DMS153 treated with DMSO at 0.1 percent for 48 hours (cell line): ENCODE measurements at regions not wholly inside any gene's neighbourhood (a gene's known extent, or its start where the extent isn't known, plus 50 kb on each side); places are given as distances from the start of the nearest gene placed in this dataset.
A peak's percentile ranks its signal among the peaks of the same experiment; 100 is the strongest.
"Not testable (repeated sequence)": the region's sequence is repeated elsewhere in the genome, so short reads cannot be mapped to it uniquely, and the experiment has no call there.

Source experiments
- DNase-seq: peaks from one replicate; lab custom pipeline; 2025; ENCODE audit not compliant: unreplicated experiment; lab: John Stamatoyannopoulos, UW

DNA sequence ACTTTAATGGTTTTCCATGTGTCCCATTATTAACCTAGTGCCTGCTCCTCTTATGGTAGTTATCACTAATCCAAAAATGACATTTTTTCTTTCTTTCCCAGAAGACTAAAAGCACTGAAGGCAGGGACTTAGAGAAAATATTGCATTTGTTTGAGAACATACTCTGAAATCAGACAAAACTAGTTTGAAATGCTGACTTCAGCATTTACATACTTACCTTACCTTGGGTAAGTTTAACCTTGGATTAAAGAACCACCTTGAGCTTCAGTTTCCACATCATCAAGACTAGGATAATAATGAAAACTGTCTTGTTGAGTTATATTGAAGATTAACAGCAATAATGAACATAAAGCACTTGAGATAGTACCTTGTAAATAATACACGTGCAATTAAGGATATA lies 413.0 kb downstream of the SOX2 start:
- DNase-seq, result no peak

DNA sequence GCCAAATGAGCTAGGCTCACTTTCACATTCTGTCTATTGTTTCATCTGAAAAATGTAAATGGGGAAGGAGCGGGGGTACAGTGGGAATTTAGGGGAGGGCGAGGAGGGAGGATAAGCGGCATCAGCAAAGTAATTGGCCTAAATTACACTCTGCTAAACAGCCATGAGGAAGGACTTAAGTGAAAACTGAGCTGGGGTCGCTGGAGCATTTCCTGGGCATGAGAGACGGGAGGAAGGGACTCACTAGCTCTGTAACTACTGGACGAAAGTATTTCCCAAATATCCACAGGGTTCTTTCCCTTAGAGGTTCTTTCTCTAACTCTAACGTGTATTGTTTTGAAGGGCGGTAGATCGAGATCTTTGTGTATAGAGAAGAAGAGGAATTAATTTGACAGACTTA lies 418.0 kb downstream of the SOX2 start:
- no peak for DNase-seq

DNA sequence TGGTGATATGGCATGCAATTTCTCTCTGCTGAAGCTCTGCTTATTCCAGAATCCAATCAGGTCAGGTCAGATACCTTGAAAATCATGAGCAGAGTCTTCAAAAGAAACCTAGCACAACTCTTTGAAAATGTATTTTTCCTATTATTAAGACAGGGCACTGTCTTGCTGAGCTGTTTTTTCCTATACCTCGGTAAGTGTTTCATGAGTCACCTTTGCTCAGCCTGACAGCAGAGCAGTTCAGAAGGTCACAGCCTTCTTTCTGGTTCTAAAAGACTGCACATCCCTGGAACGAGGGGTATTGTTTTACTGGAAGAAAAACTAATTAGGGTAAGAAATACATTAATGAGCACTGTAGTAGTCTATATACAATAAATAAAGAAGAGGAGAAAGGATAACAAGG lies 422.0 kb downstream of the SOX2 start:
- DNase-seq, result no peak

DNA sequence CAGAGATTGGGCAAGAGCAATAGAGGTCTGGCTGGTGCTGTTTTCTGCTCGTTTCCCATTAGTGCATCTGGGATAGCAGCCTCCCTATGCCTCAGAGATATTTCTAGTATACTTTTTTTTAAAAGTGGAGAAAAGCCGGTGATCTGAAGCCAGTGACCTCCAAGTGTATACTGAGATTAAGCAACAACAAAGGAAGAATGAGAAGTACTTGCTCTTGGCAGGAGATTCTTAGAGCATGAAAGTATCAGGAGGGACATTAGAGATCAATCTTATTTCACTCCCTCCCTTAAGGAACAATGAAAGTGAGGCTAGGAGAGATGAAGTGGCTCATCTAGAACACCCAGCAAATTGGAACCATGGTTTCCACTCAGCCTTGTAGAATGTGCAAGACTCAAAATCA lies 423.3 kb downstream of the SOX2 start:
- no peak for DNase-seq

DNA sequence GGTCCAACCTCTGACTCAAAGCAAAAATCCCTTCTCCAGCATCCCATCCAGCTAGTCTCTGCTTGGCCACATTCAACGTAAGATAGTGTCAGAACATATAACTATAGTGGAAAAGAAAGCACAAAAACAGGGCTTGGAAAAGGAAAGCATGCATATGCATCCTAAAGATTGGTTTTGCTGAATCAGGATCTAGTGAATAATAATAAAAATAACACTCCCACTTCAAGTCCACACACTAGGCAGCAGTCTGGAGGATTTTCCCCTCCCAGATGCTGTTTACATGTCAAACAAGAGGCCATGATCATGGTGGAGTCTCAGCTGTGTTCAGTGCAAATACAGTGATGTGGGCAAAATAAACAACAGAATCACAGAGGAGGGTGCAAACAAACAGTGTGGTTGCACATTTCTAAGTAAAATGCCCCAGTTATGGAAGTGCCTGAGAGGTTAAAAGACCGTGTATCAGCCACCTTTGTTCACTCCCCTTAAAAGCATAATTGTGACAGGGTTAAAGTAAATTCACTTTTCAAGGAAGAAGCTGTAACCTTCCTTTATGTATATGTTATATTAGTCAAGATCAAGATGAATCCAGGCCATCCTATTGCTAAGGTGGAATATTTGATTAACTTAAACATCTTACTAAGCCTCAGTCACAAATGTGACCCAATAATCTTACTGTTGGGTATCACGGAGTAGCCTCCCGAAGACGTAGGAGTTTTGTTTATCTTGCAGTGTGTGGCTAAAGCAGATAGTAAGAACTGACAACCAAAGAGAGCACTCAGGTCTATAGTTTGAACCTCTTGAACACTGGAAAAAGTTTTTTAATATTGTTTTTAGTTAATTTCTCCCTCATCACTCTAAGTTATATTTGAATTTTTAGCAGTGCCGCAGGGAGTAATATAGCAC lies 424.5 kb downstream of the SOX2 start:
- DNase-seq, result peak; percentile 68

DNA sequence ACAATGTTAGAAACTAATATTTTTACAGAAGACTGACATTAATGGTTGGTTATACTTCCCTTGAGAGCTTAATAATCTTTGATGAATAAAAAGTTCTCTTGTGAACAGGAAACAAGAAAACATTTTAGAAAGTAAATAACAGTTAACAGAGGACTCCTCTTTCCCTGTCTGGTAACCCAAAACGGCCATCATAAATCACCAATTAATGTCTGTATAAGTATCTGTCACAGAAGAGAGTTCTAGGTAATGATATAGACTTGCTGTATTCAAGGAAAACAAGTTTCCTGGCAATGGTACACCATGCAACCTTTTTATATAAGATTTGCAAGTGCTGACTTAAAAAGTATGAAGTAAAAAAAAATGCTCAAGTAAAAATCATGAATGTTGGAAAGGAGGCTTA lies 426.7 kb downstream of the SOX2 start:
- DNase-seq, result no peak

DNA sequence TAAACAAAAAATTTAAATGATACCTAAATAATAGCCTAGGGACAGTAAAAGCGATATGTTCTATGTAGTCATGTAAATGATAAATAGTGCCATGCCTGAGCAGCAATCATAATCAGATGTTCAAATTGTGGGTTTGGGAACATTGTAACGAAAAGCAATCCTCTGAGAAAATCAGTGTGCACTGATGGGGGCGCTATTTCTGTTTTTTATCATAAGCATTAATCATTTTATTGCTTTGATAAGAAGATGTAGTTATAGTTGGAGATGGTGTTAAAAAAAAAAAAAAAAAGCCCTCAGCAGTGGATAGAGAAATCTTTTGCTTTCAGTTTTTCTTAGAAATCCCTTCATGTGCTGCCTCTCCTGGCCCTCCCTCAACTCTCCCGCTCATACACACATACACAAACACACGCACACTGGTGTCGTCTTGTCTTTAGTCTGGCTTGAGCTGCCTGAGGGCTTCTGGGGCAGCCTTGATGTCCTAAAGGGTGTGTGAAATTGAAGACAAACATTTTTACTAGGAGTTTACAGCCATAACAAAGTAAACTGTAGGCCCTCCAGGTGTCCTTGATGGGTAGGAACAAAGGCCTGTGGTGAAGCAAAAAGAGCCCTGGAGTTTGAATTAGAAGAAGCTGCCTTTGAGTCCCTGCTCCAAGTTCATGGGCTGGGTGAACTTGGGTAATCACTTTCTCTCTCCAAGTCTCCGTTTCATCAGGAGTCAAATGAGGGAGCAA lies 428.1 kb downstream of the SOX2 start:
- DNase-seq, result no peak

DNA sequence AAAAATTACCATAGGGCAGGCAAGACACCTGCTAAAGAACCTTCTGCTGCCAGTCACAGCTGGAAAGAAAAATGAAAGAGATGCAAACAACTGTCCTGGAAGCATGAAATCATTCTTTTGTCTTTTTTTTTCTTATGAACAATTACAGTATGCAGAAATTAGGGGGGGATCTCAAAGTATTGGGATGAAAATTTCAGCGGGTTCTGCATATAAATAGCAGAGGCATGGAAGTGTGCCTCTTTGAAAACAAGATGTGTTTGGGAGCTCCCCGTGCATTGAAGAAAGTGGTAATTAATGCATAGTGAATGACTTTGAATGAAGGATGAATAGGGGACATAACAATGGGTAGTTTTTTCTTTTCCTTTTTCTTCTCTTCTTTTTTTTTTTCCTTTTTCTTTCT lies 431.2 kb downstream of the SOX2 start:
- no peak for DNase-seq

DNA sequence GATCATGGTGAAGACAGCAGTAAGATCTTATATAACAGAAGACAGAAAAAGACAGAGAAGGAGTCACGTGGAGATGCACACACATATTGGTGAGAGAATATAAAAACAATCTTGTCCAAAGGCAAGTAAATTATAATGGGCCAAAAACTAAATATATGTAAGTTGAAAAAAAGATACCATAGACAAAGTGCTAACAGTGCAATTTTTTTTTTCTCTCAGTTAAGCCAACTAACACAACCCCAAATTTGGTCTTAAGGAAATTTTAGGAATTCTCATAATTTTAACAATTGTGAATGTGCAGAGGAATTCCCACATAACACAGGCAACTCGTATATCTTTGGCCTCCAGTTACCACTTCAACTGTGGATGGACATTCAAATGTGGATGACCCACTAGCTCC lies 432.2 kb downstream of the SOX2 start:
- DNase-seq, result no peak

DNA sequence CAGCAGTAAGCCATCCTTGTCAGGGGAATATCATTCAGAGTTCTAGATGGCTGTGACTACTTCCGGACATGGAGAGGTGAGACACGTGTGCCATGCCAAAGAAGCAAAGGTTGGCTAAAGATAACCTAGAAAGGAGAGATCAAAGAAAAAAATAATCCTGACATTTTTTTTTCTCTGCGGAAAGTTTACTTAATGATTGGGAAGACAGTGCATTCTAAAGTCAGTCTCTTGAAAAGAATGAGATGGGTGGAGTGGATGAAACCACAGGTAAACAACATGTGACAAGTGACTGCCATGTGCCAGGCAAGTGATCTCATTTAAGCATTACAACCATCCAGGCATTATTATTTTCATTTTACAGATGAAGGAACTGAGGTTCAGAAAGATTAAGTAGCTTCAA lies 436.6 kb downstream of the SOX2 start:
- DNase-seq, result no peak

DNA sequence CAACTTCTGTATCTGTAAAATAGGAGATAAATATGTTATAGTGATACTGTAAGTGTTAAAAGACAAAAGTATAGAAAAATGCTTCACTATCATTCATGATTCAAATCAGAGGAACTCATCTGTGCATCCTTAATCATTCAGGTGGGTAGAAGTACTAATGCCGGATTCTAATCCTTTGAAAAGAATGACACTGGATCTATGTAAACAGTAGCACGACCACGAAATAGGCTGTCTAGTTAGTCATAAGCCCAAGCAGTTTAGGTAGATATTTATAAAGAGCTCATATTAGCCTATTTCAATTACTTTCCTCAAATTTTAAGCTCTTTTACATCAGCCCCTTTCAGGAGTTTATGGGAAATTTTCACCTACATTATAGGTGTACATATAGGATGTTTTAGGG lies 437.9 kb downstream of the SOX2 start:
- no peak for DNase-seq

DNA sequence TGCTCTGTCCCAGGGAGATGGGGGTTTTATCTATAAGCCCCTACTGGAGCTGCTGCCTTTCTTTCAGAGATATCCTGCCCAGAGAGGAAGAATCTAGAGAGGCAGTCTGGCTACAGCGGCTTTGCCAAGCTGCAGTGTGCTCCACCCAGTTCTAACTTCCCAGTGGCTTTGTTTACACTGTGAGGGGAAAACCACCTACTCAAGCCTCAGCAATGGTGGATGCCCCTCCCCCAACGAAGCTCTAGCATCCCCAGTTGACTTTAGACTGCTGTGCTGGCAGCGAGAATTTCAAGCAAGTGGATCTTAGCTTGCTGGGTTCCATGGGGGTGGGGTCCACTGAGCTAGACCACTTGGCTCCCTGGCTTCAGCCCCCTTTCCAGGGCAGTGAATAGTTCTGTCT lies 444.6 kb downstream of the SOX2 start:
- not testable (repeated sequence) for DNase-seq

DNA sequence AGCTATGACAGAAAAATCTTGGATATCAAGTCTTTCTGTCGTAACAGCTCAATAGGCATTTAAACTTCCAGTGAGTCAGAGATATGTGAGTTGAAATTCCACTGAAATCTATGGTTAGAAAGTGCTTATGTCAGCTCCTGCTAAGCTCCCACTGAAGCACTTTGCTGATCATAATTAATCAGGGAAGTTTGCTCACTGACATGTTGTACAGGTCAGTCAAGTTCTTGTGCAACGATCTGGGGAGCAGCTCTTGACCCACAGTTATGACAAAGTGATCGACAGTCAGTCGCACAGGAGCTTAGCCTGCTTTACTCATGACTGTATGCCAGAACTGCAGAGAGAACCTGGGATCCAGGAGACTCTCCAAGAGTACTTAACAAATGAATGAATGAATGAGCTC lies 453.5 kb downstream of the SOX2 start:
- no peak for DNase-seq

DNA sequence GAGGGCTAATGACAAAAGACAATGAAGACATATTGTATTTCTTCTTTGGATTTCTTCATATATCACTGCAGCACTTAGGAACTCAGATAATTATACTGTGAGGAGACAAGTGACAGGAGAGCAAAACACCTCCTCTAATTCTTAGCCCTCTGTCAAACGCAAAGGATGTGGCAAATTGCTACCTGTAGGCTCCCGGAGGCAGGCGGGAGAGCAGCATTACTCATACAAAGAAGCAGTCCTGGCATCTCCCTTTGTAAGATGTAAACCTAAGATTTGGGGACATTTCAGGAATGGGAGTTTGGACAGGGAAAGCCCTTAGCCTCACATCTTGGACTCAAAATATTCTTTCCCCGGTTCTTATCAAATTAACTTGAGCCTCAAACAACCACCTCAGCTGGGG lies 460.8 kb downstream of the SOX2 start:
- DNase-seq, result no peak

DNA sequence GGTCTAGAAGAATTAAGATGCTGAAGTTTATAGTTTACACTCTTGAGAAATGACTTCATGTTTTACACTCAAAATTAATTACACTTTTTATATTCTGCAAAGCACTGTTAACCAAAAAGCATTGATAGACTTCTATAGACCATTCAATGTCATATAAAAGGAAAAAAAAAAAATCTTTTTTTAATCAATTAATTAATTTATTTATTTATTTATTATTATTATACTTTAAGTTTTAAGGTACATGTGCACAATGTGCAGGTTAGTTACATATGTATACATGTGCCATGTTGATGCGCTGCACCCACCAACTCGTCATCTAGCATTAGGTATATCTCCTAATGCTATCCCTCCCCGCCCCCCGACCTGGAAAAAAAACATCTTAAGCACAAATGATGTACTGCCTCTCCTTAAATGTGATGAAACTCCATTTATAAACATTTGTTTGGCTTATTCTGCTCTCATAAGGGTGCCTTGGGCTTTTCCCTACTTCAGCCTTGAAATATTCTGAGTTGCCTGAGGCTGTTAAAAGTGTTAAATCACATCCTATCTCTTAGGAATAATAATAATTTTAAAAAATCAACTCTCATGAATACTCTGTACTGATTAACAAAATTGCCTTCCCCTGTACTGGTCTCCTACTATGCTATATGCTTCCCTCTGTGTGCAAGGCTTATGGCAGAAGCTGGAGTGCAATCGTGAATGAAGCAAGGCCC lies 466.9 kb downstream of the SOX2 start:
- no peak for DNase-seq

DNA sequence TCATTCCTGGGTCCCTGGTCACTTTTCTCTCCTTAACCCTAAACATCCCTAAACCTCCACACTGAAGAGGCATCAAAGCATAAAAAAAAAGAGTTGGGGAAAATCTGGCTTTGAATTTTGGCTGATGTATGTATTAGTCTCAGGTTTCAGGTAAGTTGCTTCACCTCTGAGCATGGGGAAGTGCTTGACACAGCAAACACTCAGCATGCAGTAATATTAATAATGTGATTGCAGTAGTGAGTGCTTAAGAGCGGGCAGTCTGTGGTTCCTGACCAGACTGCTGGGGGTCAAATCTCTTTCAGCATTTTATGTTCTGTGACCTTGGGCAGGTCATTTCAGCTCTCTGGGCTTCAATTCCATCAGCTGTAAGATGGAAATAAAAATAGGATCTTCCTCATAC lies 467.9 kb downstream of the SOX2 start:
- peak; percentile 20 for DNase-seq

DNA sequence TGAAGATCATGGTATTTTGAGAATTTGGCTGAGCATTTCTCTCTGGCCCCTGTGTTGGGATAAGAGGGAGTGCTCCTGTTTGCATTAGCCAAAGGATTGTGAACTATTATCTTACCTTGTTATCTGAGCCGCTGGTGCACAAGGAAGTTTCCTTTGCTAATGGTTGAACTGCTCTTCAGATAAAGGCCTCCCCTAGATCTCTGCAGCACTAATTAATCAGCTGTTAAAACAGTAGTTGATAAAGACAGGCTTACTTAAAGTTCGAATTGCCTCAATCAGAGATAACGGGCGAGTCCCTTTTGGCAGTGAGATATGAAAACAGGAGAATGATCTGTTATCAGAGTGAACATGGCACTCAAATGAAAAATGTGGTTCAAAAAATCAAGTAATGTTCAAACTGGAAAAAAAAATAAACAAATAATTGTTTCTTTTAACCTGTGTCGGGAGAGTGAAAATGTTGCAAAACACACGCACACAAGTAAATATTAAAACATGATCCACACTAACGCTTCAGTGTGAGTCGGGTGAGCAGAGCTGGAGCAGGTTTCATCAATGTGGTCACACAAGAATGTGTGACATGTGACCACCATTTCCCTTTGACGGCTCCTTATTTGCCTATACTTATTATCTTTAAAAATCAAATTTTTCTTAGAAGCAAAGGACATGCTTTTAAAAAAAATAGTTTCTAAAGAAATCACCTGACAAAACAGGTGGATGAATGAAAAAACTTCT lies 469.1 kb downstream of the SOX2 start:
- no peak for DNase-seq

DNA sequence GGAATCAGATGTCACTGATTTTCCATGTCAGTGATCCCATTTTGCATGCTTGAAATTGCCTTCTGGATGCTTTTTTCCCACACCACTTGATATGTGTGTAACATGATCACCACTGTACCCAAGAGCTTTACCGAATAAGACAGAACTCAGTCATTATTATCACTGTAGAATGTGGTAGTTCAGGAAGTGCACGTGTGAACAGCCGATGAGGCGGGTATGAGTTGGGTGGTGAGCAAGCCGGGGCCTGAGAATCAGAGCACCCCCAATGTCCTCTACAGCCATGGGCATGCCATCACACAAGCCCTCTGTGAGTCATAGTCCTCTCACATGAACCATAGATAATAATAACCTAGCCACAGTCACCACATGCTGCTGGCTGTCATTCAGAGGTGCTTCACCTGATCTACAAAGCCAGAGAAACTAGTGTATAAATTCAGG lies 470.8 kb downstream of the SOX2 start:
- DNase-seq, result peak; percentile 25

DNA sequence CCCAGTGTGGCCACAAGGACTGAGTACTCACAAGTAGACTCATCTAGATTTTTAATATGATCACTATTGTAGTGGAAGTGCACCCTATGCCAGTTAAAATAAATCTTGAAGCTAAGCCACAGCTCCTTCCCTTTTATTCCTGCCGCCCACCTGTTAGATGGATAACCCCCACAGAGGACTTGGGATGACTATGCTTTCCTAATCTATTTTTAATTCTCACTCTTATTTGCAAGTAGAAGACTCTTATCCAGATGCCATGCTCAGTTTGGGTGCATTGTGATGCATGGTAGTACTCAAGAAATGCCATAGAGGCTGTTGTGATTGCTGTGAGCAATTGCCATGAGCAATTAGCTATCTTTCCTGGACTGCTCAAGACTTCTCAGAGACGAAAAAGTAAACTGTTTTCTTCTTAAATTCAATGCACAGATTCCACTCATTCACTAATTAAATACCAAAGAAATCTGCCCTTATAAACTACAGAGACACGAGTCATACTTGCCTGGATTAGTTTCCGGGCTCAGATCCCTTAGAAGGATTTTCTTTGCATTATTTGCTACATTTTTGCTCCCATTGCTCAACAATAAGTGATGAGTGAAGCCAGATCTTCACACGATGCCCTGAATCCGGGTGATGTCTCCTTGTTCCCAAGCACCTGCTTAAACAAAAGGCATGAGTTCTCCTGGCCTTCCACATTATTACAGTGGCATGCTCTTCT lies 472.1 kb downstream of the SOX2 start:
- no peak for DNase-seq

DNA sequence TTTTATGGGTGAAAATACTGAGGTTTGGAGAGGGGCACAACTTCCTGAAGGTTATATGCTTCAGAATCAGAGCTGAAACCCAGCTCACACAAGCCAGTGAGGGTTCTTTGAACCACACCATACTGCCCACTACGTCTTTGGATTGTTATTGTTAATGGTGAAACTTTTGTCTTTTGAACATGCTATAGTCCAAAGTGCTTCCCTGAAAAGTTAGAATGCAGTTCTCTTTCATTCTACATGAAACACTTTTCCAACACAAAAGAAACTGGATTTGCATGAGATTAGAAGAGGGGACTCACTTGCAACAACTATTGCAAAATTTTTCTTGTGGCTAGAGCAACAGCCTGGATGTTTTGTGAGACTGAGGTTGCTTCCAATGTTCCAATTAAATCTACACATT lies 473.6 kb downstream of the SOX2 start:
- no peak for DNase-seq
